ENCODE measurements at regions not wholly inside any gene's neighbourhood (a gene's known extent, or its start where the extent isn't known, plus 50 kb on each side); places are given as distances from the start of the nearest gene placed in this dataset.
"Not testable (repeated sequence)": the region's sequence is repeated elsewhere in the genome, so short reads cannot be mapped to it uniquely, and the experiment has no call there.

DNA sequence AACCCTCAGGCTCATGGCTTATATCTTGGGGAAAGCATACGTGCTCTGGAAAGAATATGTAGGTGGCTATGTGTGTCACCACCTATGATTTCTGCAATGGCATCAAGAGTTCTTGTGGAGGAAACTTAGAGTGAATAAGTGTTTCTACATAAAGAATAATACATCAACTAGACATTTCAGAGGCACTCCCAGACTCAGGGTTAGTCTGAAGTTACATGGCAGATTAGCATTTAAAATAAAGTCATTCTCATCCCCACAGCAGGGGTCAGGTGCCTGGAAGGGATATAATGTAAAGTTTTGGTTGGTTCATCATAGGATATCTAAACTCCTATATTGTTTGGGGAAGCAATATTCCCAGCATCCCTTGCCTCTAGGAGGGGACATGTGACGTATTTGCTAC is 182.1 kb downstream of the PCTP start:
- H3K79me2 ChIP-seq: no peaks in the 10 kb centered on the region
- WGBS (ENCODE audit: low lambda C conversion rate, missing lambda C conversion rate): 94% methylated on average over 2 of the region's 2 CpGs

GRCh38 chr17:55939181-55939810 is 188.4 kb downstream of the PCTP start:
- not testable (repeated sequence) for H3K4me2 ChIP-seq; H3K36me3 ChIP-seq (replicated peaks; ENCODE audit: insufficient read depth, low read depth); H3K27ac ChIP-seq; H4K20me1 ChIP-seq (ENCODE audit: insufficient read depth, poor library complexity, severe bottlenecking); H3K9me3 ChIP-seq (ENCODE audit: low read depth); H3K79me2 ChIP-seq; H3K4me1 ChIP-seq (ENCODE audit: insufficient read depth); H3K27me3 ChIP-seq; H2AFZ ChIP-seq; H3K4me3 ChIP-seq; DNase-seq (ENCODE audit: low spot score); H3K9me2 ChIP-seq (replicated peaks; ENCODE audit: insufficient read depth)
- WGBS (ENCODE audit: low lambda C conversion rate, missing lambda C conversion rate): 57% methylated on average over 8 of the region's 8 CpGs

More for the DNA sequence above, 182.1 kb downstream of the PCTP start:
- no peaks in the 10 kb centered on the region for H3K4me1 ChIP-seq (ENCODE audit: insufficient read depth)
- TF ChIP-seq EZH2phosphoT487 (IDR thresholded peaks at IDR 0.05; ENCODE audit: low read depth, severe bottlenecking, unreplicated experiment): no peak
- TF ChIP-seq, protein P1, sequence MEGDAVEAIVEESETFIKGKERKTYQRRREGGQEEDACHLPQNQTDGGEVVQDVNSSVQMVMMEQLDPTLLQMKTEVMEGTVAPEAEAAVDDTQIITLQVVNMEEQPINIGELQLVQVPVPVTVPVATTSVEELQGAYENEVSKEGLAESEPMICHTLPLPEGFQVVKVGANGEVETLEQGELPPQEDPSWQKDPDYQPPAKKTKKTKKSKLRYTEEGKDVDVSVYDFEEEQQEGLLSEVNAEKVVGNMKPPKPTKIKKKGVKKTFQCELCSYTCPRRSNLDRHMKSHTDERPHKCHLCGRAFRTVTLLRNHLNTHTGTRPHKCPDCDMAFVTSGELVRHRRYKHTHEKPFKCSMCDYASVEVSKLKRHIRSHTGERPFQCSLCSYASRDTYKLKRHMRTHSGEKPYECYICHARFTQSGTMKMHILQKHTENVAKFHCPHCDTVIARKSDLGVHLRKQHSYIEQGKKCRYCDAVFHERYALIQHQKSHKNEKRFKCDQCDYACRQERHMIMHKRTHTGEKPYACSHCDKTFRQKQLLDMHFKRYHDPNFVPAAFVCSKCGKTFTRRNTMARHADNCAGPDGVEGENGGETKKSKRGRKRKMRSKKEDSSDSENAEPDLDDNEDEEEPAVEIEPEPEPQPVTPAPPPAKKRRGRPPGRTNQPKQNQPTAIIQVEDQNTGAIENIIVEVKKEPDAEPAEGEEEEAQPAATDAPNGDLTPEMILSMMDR (IDR thresholded peaks at IDR 0.05; ENCODE audit: poor library complexity): no peak
- no peak for TF ChIP-seq EZH2 (IDR thresholded peaks at IDR 0.05; ENCODE audit: borderline replicate concordance)
- H3K27ac ChIP-seq: no peak overlapping the region
- H3K4me3 ChIP-seq: no peak overlapping the region
- H4K20me1 ChIP-seq (ENCODE audit: insufficient read depth, poor library complexity, severe bottlenecking): no peaks in the 10 kb centered on the region
- no peak for DNase-seq (ENCODE audit: low spot score)
- H3K27me3 ChIP-seq: peaks cover 8% of the 10 kb centered on the region
- H3K4me2 ChIP-seq: no peak overlapping the region
- H2AFZ ChIP-seq: no peak overlapping the region
- H3K36me3 ChIP-seq (replicated peaks; ENCODE audit: insufficient read depth, low read depth): no peaks in the 10 kb centered on the region
- no peaks in the 10 kb centered on the region for H3K9me2 ChIP-seq (replicated peaks; ENCODE audit: insufficient read depth)
- no peaks in the 10 kb centered on the region for H3K9me3 ChIP-seq (ENCODE audit: low read depth)

- no peak for DNase-seq (ENCODE audit: low spot score)
- H3K27me3 ChIP-seq: peaks cover 3% of the 10 kb centered on the region
- H3K36me3 ChIP-seq (replicated peaks; ENCODE audit: insufficient read depth, low read depth): no peaks in the 10 kb centered on the region
- no peak overlapping the region for H3K4me3 ChIP-seq
- peaks cover 10% of the 10 kb centered on the region for H3K4me1 ChIP-seq (ENCODE audit: insufficient read depth)
- no peaks in the 10 kb centered on the region for H4K20me1 ChIP-seq (ENCODE audit: insufficient read depth, poor library complexity, severe bottlenecking)
- WGBS (ENCODE audit: low lambda C conversion rate, missing lambda C conversion rate): 85% methylated on average over 5 of the region's 5 CpGs
- no peaks in the 10 kb centered on the region for H3K9me3 ChIP-seq (ENCODE audit: low read depth)
- H3K4me2 ChIP-seq: no peak overlapping the region
- TF ChIP-seq, protein P1 (IDR thresholded peaks at IDR 0.05; ENCODE audit: poor library complexity): no peak
- TF ChIP-seq EZH2phosphoT487 (IDR thresholded peaks at IDR 0.05; ENCODE audit: low read depth, severe bottlenecking, unreplicated experiment) (no peak), EZH2 (IDR thresholded peaks at IDR 0.05; ENCODE audit: borderline replicate concordance) (no peak)
- H3K9me2 ChIP-seq (replicated peaks; ENCODE audit: insufficient read depth): no peaks in the 10 kb centered on the region
- H2AFZ ChIP-seq: no peak overlapping the region
- H3K79me2 ChIP-seq: no peaks in the 10 kb centered on the region
- H3K27ac ChIP-seq: no peak overlapping the region
Observed at GRCh38 chr17:55959756-55960155, 193.5 kb upstream of the ANKFN1 start.

DNA sequence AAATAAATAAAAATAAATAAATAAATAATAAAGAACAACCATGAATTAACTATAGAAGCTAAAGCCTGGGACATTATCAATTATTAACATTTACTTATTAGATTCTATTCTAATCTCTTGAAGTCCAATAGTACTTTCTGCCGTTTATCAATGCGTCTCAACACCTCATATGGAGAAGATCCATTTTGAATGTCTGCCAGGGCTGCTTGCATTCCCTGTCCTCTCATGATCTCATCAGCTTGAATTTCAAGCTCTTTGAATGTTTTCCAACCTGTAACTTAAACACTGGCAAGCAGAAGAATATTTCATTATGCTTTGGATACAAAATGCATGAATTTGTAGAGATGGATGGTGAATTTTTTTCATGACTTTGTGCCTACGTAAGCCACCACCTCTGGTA is 191.9 kb upstream of the ANKFN1 start:
- DNase-seq (ENCODE audit: low spot score): no peak
- no peak overlapping the region for H3K27ac ChIP-seq

More for the DNA sequence above, 191.9 kb upstream of the ANKFN1 start:
- Histone ChIP-seq H3K4me1 (ENCODE audit: insufficient read depth) (peaks cover 10% of the 10 kb centered on the region), H2AFZ (no peak overlapping the region), H3K79me2 (no peaks in the 10 kb centered on the region), H3K4me2 (no peak overlapping the region), H3K4me3 (no peak overlapping the region), H3K9me2 (replicated peaks; ENCODE audit: insufficient read depth) (no peaks in the 10 kb centered on the region), H3K36me3 (replicated peaks; ENCODE audit: insufficient read depth, low read depth) (no peaks in the 10 kb centered on the region), H4K20me1 (ENCODE audit: insufficient read depth, poor library complexity, severe bottlenecking) (no peaks in the 10 kb centered on the region), H3K27me3 (peaks cover 3% of the 10 kb centered on the region), H3K9me3 (ENCODE audit: low read depth) (no peaks in the 10 kb centered on the region)
- TF ChIP-seq, protein P1 (IDR thresholded peaks at IDR 0.05; ENCODE audit: poor library complexity): no peak
- TF ChIP-seq EZH2phosphoT487 (IDR thresholded peaks at IDR 0.05; ENCODE audit: low read depth, severe bottlenecking, unreplicated experiment) (no peak), EZH2 (IDR thresholded peaks at IDR 0.05; ENCODE audit: borderline replicate concordance) (no peak)
- 89% methylated on average over 3 of the region's 3 CpGs for WGBS (ENCODE audit: low lambda C conversion rate, missing lambda C conversion rate)
